ENCODE measurements at regions not wholly inside any gene's neighbourhood (a gene's known extent, or its start where the extent isn't known, plus 50 kb on each side); places are given as distances from the start of the nearest gene placed in this dataset.

DNA sequence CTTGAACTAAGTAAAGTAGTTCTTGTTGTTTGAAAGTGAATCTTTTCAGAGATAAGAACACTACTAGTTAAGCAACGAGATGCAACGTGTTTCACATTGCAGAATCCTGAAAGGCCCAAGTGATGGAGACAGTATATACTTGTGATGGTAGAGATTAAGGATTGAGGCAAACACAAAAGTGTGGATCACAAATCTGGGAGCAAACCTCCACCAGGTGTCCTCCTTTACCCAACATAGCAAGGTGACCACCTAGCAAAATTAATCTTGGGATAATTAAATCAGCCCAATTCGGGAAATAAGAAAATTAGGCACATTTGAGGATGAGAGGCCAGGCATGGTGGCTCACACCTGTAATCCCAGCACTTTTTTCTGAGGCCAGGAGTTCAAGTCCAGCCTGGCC lies 563.9 kb downstream of the DACH1 start:
- ChIA-PET POLR2A (no interaction called here), CTCF (no interaction called here)
- no peaks in the 10 kb centered on the region for H3K4me1 ChIP-seq
- no peak for FAIRE-seq
- no peak for TF ChIP-seq BHLHE40 (IDR thresholded peaks at IDR 0.05; ENCODE audit: low read depth, low read length)
- no peak for TF ChIP-seq ZFP36 (IDR thresholded peaks at IDR 0.05; ENCODE audit: borderline replicate concordance, partially characterized antibody)
- no peak for TF ChIP-seq JUN (IDR thresholded peaks at IDR 0.05)
- no peak for TF ChIP-seq HOXB13 (CRISPR knock-in tag; IDR thresholded peaks at IDR 0.05; ENCODE audit: low read depth)
- no peak for TF ChIP-seq MYC (IDR thresholded peaks at IDR 0.05; ENCODE audit: borderline replicate concordance, low read length)
- no peak for TF ChIP-seq HOXB5 (CRISPR knock-in tag; IDR thresholded peaks at IDR 0.05)
- no peak for TF ChIP-seq CEBPB (IDR thresholded peaks at IDR 0.05)
- TF ChIP-seq RCOR1 (IDR thresholded peaks at IDR 0.05; ENCODE audit: low read depth, low read length), result no peak
- no peak for TF ChIP-seq NR3C1 (IDR thresholded peaks at IDR 0.05)
- TF ChIP-seq HOXA7 (CRISPR knock-in tag; IDR thresholded peaks at IDR 0.05), result no peak
- TF ChIP-seq, protein P1, sequence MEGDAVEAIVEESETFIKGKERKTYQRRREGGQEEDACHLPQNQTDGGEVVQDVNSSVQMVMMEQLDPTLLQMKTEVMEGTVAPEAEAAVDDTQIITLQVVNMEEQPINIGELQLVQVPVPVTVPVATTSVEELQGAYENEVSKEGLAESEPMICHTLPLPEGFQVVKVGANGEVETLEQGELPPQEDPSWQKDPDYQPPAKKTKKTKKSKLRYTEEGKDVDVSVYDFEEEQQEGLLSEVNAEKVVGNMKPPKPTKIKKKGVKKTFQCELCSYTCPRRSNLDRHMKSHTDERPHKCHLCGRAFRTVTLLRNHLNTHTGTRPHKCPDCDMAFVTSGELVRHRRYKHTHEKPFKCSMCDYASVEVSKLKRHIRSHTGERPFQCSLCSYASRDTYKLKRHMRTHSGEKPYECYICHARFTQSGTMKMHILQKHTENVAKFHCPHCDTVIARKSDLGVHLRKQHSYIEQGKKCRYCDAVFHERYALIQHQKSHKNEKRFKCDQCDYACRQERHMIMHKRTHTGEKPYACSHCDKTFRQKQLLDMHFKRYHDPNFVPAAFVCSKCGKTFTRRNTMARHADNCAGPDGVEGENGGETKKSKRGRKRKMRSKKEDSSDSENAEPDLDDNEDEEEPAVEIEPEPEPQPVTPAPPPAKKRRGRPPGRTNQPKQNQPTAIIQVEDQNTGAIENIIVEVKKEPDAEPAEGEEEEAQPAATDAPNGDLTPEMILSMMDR (IDR thresholded peaks at IDR 0.05), result no peak
- no peak for ATAC-seq
- no peak overlapping the region for H3K27ac ChIP-seq
- WGBS (ENCODE audit: missing lambda C conversion rate), result 3% methylated on average over 3 of the region's 3 CpGs
- no peak overlapping the region for H3K4me3 ChIP-seq
- DNase-seq (ENCODE audit: low read depth in 1 of 2, low spot score in 1 of 2), result no peak
- H3K9me3 ChIP-seq, result no peaks in the 10 kb centered on the region
- no peak overlapping the region for H3K4me2 ChIP-seq

DNA sequence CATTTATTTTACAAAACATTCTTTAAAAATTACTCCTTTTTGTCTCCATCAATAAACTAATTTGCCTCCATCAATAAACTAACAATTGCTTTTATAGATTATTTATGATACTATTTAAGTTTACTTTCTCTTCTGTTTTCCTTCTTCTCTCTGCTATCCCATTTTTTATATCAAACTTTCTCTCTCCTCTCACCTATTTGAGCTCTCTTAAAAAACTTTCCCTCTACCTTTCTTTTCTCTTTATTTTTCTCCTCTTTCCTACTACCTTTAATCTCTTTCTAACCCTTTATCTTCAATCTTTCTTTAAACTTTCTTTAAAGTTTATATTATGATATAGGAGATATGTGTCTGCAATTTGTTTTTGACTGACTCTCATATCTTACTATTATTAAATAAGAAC lies 566.4 kb downstream of the DACH1 start:
- Histone ChIP-seq H3K27ac (no peak overlapping the region), H3K4me1 (no peaks in the 10 kb centered on the region), H3K4me3 (no peak overlapping the region), H3K4me2 (no peak overlapping the region), H3K9me3 (no peaks in the 10 kb centered on the region)
- POLR2A ChIA-PET, result no interaction called here
- FAIRE-seq (no peak), DNase-seq (ENCODE audit: low read depth in 1 of 2, low spot score in 1 of 2) (no peak), ATAC-seq (no peak)
- TF ChIP-seq ZNF302 (CRISPR knock-in tag; IDR thresholded peaks at IDR 0.05), result no peak
- TF ChIP-seq NR3C1 (IDR thresholded peaks at IDR 0.05), result no peak
- TF ChIP-seq, protein P2, sequence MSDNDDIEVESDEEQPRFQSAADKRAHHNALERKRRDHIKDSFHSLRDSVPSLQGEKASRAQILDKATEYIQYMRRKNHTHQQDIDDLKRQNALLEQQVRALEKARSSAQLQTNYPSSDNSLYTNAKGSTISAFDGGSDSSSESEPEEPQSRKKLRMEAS (IDR thresholded peaks at IDR 0.05), result no peak
- no peak for TF ChIP-seq JUN (IDR thresholded peaks at IDR 0.05)
- TF ChIP-seq HOXB13 (CRISPR knock-in tag; IDR thresholded peaks at IDR 0.05; ENCODE audit: low read depth), result no peak
- TF ChIP-seq, protein P3, sequence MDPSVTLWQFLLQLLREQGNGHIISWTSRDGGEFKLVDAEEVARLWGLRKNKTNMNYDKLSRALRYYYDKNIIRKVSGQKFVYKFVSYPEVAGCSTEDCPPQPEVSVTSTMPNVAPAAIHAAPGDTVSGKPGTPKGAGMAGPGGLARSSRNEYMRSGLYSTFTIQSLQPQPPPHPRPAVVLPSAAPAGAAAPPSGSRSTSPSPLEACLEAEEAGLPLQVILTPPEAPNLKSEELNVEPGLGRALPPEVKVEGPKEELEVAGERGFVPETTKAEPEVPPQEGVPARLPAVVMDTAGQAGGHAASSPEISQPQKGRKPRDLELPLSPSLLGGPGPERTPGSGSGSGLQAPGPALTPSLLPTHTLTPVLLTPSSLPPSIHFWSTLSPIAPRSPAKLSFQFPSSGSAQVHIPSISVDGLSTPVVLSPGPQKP (IDR thresholded peaks at IDR 0.05; ENCODE audit: low read depth, low read length), result no peak
- TF ChIP-seq GATA3 (IDR thresholded peaks at IDR 0.05; ENCODE audit: borderline replicate concordance), result no peak
- no peak for TF ChIP-seq FOSL2 (IDR thresholded peaks at IDR 0.05)
- no peak for TF ChIP-seq FOSL2 (CRISPR knock-in tag; IDR thresholded peaks at IDR 0.05)
- no peak for TF ChIP-seq EP300 (IDR thresholded peaks at IDR 0.05)
- no peak for TF ChIP-seq CHD4 (IDR thresholded peaks at IDR 0.05; ENCODE audit: borderline replicate concordance)
- TF ChIP-seq, protein P1 (IDR thresholded peaks at IDR 0.05), result no peak
- TF ChIP-seq CHD2 (IDR thresholded peaks at IDR 0.05; ENCODE audit: low read length, partially characterized antibody), result no peak
- no peak for TF ChIP-seq FOSB (CRISPR knock-in tag; IDR thresholded peaks at IDR 0.05)
- CTCF ChIA-PET, result no interaction called here

DNA sequence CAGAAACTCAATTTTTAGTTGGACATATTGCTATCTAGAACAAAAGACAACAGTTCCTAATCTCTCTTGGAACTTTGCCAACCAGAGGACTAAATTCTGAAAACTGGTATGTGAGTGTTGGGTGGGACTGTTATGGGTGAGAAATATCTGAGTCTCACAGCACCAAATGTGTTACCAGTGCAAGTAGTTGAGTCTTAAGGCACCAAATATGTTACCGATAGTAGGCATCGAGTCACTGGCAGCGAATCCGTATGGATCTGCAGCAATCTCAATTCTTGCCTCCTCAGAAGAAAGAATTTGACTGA lies 575.2 kb downstream of the DACH1 start:
- Histone ChIP-seq H3K4me1 (no peaks in the 10 kb centered on the region), H3K27ac (no peak overlapping the region), H3K4me3 (no peak overlapping the region), H3K4me2 (no peak overlapping the region; the same call in 2 of the 3 replicates), H3K9me3 (no peaks in the 10 kb centered on the region)
- ChIA-PET POLR2A (no interaction called here), CTCF (no interaction called here)
- DNase-seq (ENCODE audit: low read depth in 1 of 2, low spot score in 1 of 2), result no peak
- no peak for ATAC-seq
- no peak for FAIRE-seq
- TF ChIP-seq PHF8 (IDR thresholded peaks at IDR 0.05; ENCODE audit: borderline replicate concordance, low read depth) (no peak), RARB (CRISPR knock-in tag; IDR thresholded peaks at IDR 0.05) (no peak), JUNB (IDR thresholded peaks at IDR 0.05) (no peak), CHD2 (IDR thresholded peaks at IDR 0.05; ENCODE audit: low read length, partially characterized antibody) (no peak), EP300 (IDR thresholded peaks at IDR 0.05) (no peak), JUN (IDR thresholded peaks at IDR 0.05) (no peak), RNF2 (IDR thresholded peaks at IDR 0.05; ENCODE audit: borderline replicate concordance, low read depth) (no peak), FOXS1 (CRISPR knock-in tag; IDR thresholded peaks at IDR 0.05) (no peak), SREBF2 (IDR thresholded peaks at IDR 0.05) (no peak), CHD4 (IDR thresholded peaks at IDR 0.05; ENCODE audit: borderline replicate concordance) (no peak), RCOR1 (IDR thresholded peaks at IDR 0.05; ENCODE audit: low read depth, low read length) (no peak), RFX5 (IDR thresholded peaks at IDR 0.05) (no peak), KDM1A (IDR thresholded peaks at IDR 0.05; ENCODE audit: low read depth) (no peak), CBX8 (IDR thresholded peaks at IDR 0.05) (no peak)
- TF ChIP-seq, protein P4, sequence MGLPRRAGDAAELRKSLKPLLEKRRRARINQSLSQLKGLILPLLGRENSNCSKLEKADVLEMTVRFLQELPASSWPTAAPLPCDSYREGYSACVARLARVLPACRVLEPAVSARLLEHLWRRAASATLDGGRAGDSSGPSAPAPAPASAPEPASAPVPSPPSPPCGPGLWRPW (IDR thresholded peaks at IDR 0.05), result no peak
- WGBS (ENCODE audit: missing lambda C conversion rate), result 100% methylated on average over 4 of the region's 4 CpGs
